DND-41 (cell line): ENCODE measurements at regions not wholly inside any gene's neighbourhood (a gene's known extent, or its start where the extent isn't known, plus 50 kb on each side); places are given as distances from the start of the nearest gene placed in this dataset.

Experiments
- EZH2 ChIP-seq: IDR thresholded peaks from 3 replicates; pipeline ENCODE4 v1.6.1; 2012; ENCODE audit warnings: borderline replicate concordance, low read depth, mild to moderate bottlenecking, moderate library complexity, low read length, inconsistent platforms; ENCODE audit not compliant: severe bottlenecking
- TF ChIP-seq, protein P1 (sequence below): IDR thresholded peaks from 2 replicates; pipeline ENCODE4 v1.5.1; 2012; ENCODE audit warnings: borderline replicate concordance, low read length, moderate library complexity, mild to moderate bottlenecking; ENCODE audit not compliant: poor library complexity, severe bottlenecking; ENCODE audit errors: extremely low read depth

DNA sequence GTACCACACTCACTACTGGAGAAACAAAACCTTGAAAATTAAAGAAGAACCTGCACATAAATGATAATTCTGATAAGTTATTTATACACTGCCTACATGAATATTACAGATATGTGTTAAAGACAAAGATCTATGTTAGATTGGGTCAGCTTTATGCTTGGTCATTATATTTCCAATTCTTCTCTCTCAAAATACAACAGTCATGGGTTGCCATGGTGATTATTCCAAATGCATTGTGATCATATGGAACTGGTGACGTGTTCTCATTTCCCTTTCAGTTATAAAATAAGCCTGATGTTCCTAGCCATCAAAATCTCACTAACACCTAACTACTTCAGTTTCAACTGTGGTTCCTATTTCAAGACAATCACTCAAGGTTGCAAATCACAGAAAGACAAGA lies 1416.4 kb downstream of the UQCRFS1 start:
- TF ChIP-seq, protein P1, sequence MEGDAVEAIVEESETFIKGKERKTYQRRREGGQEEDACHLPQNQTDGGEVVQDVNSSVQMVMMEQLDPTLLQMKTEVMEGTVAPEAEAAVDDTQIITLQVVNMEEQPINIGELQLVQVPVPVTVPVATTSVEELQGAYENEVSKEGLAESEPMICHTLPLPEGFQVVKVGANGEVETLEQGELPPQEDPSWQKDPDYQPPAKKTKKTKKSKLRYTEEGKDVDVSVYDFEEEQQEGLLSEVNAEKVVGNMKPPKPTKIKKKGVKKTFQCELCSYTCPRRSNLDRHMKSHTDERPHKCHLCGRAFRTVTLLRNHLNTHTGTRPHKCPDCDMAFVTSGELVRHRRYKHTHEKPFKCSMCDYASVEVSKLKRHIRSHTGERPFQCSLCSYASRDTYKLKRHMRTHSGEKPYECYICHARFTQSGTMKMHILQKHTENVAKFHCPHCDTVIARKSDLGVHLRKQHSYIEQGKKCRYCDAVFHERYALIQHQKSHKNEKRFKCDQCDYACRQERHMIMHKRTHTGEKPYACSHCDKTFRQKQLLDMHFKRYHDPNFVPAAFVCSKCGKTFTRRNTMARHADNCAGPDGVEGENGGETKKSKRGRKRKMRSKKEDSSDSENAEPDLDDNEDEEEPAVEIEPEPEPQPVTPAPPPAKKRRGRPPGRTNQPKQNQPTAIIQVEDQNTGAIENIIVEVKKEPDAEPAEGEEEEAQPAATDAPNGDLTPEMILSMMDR: no peak
- no peak for TF ChIP-seq EZH2
